ENCODE measurements at regions not wholly inside any gene's neighbourhood (a gene's known extent, or its start where the extent isn't known, plus 50 kb on each side); places are given as distances from the start of the nearest gene placed in this dataset.

GRCh38 chr4:30450474-30450873, 269.7 kb upstream of the PCDH7 start:
- ATAC-seq (ENCODE audit: low read depth) (no peak), DNase-seq (no peak)
- no peak overlapping the region for H3K9ac ChIP-seq (ENCODE audit: low read length)
- H3K4me3 ChIP-seq (ENCODE audit: control extremely low read depth in 1 of 5, extremely low read depth in 1 of 5, insufficient read depth in 1 of 5, low read depth in 2 of 5, low read length in 4 of 5) = no peak overlapping the region
- H3K79me2 ChIP-seq (ENCODE audit: control insufficient read depth, insufficient read depth, low read length) = no peaks in the 10 kb centered on the region
- H3K27me3 Mint-ChIP-seq = no peaks in the 10 kb centered on the region
- H3K36me3 ChIP-seq (replicated peaks in 1 of 2; ENCODE audit: control extremely low read depth in 1 of 2, control insufficient read depth in 1 of 2, extremely low read depth in 1 of 2, insufficient read depth in 2 of 2, low read length in 1 of 2) = no peaks in the 10 kb centered on the region
- no peak overlapping the region for H3K27ac Mint-ChIP-seq
- TF ChIP-seq CTCF (IDR thresholded peaks at IDR 0.05) = no peak
- no peak for TF ChIP-seq EZH2 (IDR thresholded peaks at IDR 0.05; ENCODE audit: borderline replicate concordance, insufficient read depth, low read depth, low read length, poor library complexity, severe bottlenecking)
- intact Hi-C loops (cut with micrococcal nuclease) = no loop called here
- peaks cover 0 to 2% (median 0%) of the 10 kb centered on the region in 3 donors for H3K9me3 ChIP-seq (ENCODE audit: control extremely low read depth in 1 of 3, control insufficient read depth in 2 of 3, insufficient read depth in 1 of 3, low read length in 2 of 3)
- no peak overlapping the region for H3K27ac ChIP-seq (ENCODE audit: low read length in 2 of 2)
- no peak overlapping the region for H3K4me2 ChIP-seq (replicated peaks; ENCODE audit: low read depth, low read length, poor library complexity, severe bottlenecking)
- no peaks in the 10 kb centered on the region for H3K27me3 ChIP-seq (replicated peaks in 1 of 4; ENCODE audit: control extremely low read depth in 1 of 4, control insufficient read depth in 3 of 4, insufficient read depth in 4 of 4, low read length in 3 of 4)
- H3K4me1 ChIP-seq (ENCODE audit: control insufficient read depth in 2 of 2, insufficient read depth in 2 of 2, low read length in 2 of 2) = no peaks in the 10 kb centered on the region
- no peak overlapping the region for H3K4me3 Mint-ChIP-seq
- H4K20me1 ChIP-seq (ENCODE audit: control insufficient read depth, insufficient read depth, low read length, poor library complexity, severe bottlenecking) = no peaks in the 10 kb centered on the region
- no peaks in the 10 kb centered on the region for H3K4me1 Mint-ChIP-seq
- ChIA-PET CTCF (no interaction called here), POLR2A (no interaction called here)
- H2AFZ ChIP-seq (ENCODE audit: insufficient read depth, low read depth, low read length, poor library complexity, severe bottlenecking) = no peak overlapping the region
- H3K9me3 Mint-ChIP-seq (ENCODE audit: insufficient read depth) = peaks cover 2% of the 10 kb centered on the region

- ChIA-PET CTCF (no interaction called here), POLR2A (no interaction called here)
- Mint-ChIP-seq H3K27me3 (no peaks in the 10 kb centered on the region), H3K9me3 (ENCODE audit: insufficient read depth) (peaks cover 5% of the 10 kb centered on the region), H3K4me1 (no peaks in the 10 kb centered on the region), H3K27ac (no peak overlapping the region), H3K4me3 (no peak overlapping the region)
- no peak overlapping the region for H3K4me3 ChIP-seq (ENCODE audit: control extremely low read depth in 1 of 5, extremely low read depth in 1 of 5, insufficient read depth in 1 of 5, low read depth in 2 of 5, low read length in 4 of 5)
- no peak for TF ChIP-seq EZH2 (IDR thresholded peaks at IDR 0.05; ENCODE audit: borderline replicate concordance, insufficient read depth, low read depth, low read length, poor library complexity, severe bottlenecking)
- no peak for TF ChIP-seq CTCF (IDR thresholded peaks at IDR 0.05)
- WGBS (ENCODE audit: insufficient coverage) = 100% methylated on average over 1 of the region's 1 CpG
- H3K9me3 ChIP-seq (ENCODE audit: control extremely low read depth in 1 of 3, control insufficient read depth in 2 of 3, insufficient read depth in 1 of 3, low read length in 2 of 3) = peaks cover 0 to 3% (median 0%) of the 10 kb centered on the region in 3 donors
- H2AFZ ChIP-seq (ENCODE audit: insufficient read depth, low read depth, low read length, poor library complexity, severe bottlenecking) = no peak overlapping the region
- no peak overlapping the region for H3K4me2 ChIP-seq (replicated peaks; ENCODE audit: low read depth, low read length, poor library complexity, severe bottlenecking)
- H3K27me3 ChIP-seq (replicated peaks in 1 of 4; ENCODE audit: control extremely low read depth in 1 of 4, control insufficient read depth in 3 of 4, insufficient read depth in 4 of 4, low read length in 3 of 4) = no peaks in the 10 kb centered on the region
- H4K20me1 ChIP-seq (ENCODE audit: control insufficient read depth, insufficient read depth, low read length, poor library complexity, severe bottlenecking) = no peaks in the 10 kb centered on the region
- H3K4me1 ChIP-seq (ENCODE audit: control insufficient read depth in 2 of 2, insufficient read depth in 2 of 2, low read length in 2 of 2) = no peaks in the 10 kb centered on the region
- H3K9ac ChIP-seq (ENCODE audit: low read length) = no peak overlapping the region
- no peaks in the 10 kb centered on the region for H3K79me2 ChIP-seq (ENCODE audit: control insufficient read depth, insufficient read depth, low read length)
- intact Hi-C loops (cut with micrococcal nuclease) = no loop called here
- H3K36me3 ChIP-seq (replicated peaks in 1 of 2; ENCODE audit: control extremely low read depth in 1 of 2, control insufficient read depth in 1 of 2, extremely low read depth in 1 of 2, insufficient read depth in 2 of 2, low read length in 1 of 2) = no peaks in the 10 kb centered on the region
- H3K27ac ChIP-seq (ENCODE audit: low read length in 2 of 2) = no peak overlapping the region
- DNase-seq = no peak
- ATAC-seq (ENCODE audit: low read depth) = no peak
These were observed 265.7 kb upstream of the PCDH7 start for GRCh38 chr4:30454504-30454903.

Measured in B cell (primary cell).